Glutamatergic neuron (in vitro differentiated cells): ENCODE measurements at regions not wholly inside any gene's neighbourhood (a gene's known extent, or its start where the extent isn't known, plus 50 kb on each side); places are given as distances from the start of the nearest gene placed in this dataset.

Source experiments
- DNase-seq: peaks from one replicate; pipeline ENCODE4 v3.0.0; 2022
- H3K27ac Mint-ChIP-seq: one replicate; pipeline ENCODE4 v1.8.0; 2020; ENCODE audit warnings: mild to moderate bottlenecking, mixed read lengths, inconsistent platforms; ENCODE audit not compliant: unreplicated experiment
- H3K27me3 Mint-ChIP-seq: one replicate; pipeline ENCODE4 v1.8.0; 2020; ENCODE audit warnings: mild to moderate bottlenecking, moderate library complexity, mixed read lengths, inconsistent platforms; ENCODE audit not compliant: unreplicated experiment
- H3K36me3 Mint-ChIP-seq: one replicate; pipeline ENCODE4 v1.8.0; 2020; ENCODE audit warnings: mild to moderate bottlenecking, mixed read lengths, inconsistent platforms; ENCODE audit not compliant: unreplicated experiment
- H3K4me1 Mint-ChIP-seq: one replicate; pipeline ENCODE4 v1.8.0; 2020; ENCODE audit warnings: mild to moderate bottlenecking, low read depth, mixed read lengths, inconsistent platforms; ENCODE audit not compliant: unreplicated experiment
- H3K4me3 Mint-ChIP-seq: one replicate; pipeline ENCODE4 v1.8.0; 2020; ENCODE audit warnings: mild to moderate bottlenecking, mixed read lengths, inconsistent platforms; ENCODE audit not compliant: unreplicated experiment
- H3K9me3 Mint-ChIP-seq: one replicate; pipeline ENCODE4 v1.8.0; 2020; ENCODE audit warnings: mild to moderate bottlenecking, moderate library complexity, mixed read lengths, inconsistent platforms; ENCODE audit not compliant: unreplicated experiment
- CTCF ChIP-seq: fragments of 200-600 bp; sonication (generic); IDR thresholded peaks from one replicate; pipeline ENCODE4 v1.5.0; 2021; ENCODE audit not compliant: partially characterized antibody, unreplicated experiment

DNA sequence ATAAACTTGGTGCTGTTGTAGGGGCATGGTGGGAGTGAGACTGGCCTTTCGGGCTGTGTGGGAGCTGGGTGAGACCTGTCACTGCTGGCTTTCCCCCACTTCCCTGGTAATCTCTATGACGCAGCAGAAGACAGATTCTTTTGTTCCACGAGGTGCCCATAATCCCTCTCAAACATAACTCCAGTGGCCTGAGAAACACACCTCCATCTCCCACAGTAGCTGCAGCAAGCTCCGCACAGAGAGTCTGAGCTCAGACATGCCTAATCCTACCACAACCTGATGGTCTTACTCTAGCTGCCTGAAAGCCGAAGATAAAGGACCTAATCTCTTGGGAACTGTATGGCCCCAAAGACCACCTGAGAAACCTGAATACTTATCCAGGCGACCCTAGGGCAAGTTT is 225.6 kb upstream of the CRBN start:
- no peak for TF ChIP-seq CTCF
- no peak for DNase-seq
- Mint-ChIP-seq H3K36me3 (no peaks in the 10 kb centered on the region), H3K4me1 (no peaks in the 10 kb centered on the region), H3K27ac (no peak overlapping the region), H3K27me3 (peaks cover 4% of the 10 kb centered on the region), H3K4me3 (no peak overlapping the region), H3K9me3 (no peaks in the 10 kb centered on the region)

- Mint-ChIP-seq H3K36me3 (no peaks in the 10 kb centered on the region), H3K27me3 (peaks cover 4% of the 10 kb centered on the region), H3K4me3 (no peak overlapping the region), H3K9me3 (no peaks in the 10 kb centered on the region), H3K4me1 (no peaks in the 10 kb centered on the region), H3K27ac (no peak overlapping the region)
- no peak for DNase-seq
- TF ChIP-seq CTCF: no peak
These were observed 224.2 kb upstream of the CRBN start for GRCh38 chr3:3403700-3404099.

DNA sequence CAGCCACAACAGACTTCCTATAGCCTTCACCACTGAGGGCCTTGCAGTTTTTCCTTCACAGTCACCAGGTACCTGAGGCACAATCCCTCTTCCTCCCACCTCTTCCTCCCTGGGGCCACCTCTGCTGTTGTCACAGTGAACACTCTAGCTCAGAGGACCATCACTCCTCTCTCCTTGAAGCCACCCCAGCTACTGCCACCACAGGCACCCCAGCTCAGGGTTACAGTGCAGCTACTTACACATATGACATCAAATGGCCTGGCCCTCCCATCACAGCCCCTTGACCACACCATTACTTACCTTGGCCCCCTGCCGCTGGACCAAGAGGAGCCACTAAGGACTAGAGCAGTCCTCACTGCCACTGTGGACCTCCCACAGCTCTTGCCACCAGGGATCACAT is 213.5 kb upstream of the CRBN start:
- Mint-ChIP-seq H3K36me3 (peaks cover 3% of the 10 kb centered on the region), H3K9me3 (no peaks in the 10 kb centered on the region), H3K4me3 (no peak overlapping the region), H3K4me1 (no peaks in the 10 kb centered on the region), H3K27ac (no peak overlapping the region), H3K27me3 (no peaks in the 10 kb centered on the region)
- no peak for TF ChIP-seq CTCF
- no peak for DNase-seq

DNA sequence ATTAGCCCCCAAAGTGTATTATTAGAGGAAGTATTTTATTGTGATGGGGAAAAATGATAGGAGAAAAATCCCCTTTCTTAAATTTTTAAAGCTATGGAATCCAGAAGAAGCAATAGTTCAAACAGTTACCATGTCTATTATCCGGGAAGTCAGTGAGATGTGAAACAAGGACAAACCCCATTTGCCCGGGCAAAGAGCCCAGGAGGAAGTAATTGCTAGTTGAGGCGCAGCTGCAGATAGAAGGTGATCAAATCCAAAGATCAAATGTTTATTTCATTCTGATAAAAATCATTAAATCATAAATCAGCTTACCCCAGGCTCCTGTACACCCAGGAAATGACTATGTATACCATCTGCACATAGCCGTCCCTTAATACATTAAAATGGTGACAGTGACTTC is 204.0 kb upstream of the CRBN start:
- TF ChIP-seq CTCF: no peak
- no peak overlapping the region for H3K27ac Mint-ChIP-seq
- no peak overlapping the region for H3K4me3 Mint-ChIP-seq
- H3K36me3 Mint-ChIP-seq: peaks cover 3% of the 10 kb centered on the region
- peaks cover 3% of the 10 kb centered on the region for H3K4me1 Mint-ChIP-seq
- no peak for DNase-seq
- H3K9me3 Mint-ChIP-seq: no peaks in the 10 kb centered on the region
- H3K27me3 Mint-ChIP-seq: no peaks in the 10 kb centered on the region

GRCh38 chr3:3372210-3372777 is 192.8 kb upstream of the CRBN start:
- H3K4me3 Mint-ChIP-seq: no peak overlapping the region
- peaks cover 16% of the 10 kb centered on the region for H3K36me3 Mint-ChIP-seq
- DNase-seq: no peak
- H3K27ac Mint-ChIP-seq: no peak overlapping the region
- no peaks in the 10 kb centered on the region for H3K27me3 Mint-ChIP-seq
- no peak for TF ChIP-seq CTCF
- no peaks in the 10 kb centered on the region for H3K4me1 Mint-ChIP-seq
- no peaks in the 10 kb centered on the region for H3K9me3 Mint-ChIP-seq
